Stimulated activated CD4-positive, alpha-beta T cell treated with anti-CD3 and anti-CD28 coated beads, Interleukin-4, amount 100 ng/mL, for 48 hours (primary cell): ENCODE measurements at regions not wholly inside any gene's neighbourhood (a gene's known extent, or its start where the extent isn't known, plus 50 kb on each side); places are given as distances from the start of the nearest gene placed in this dataset.
"Not testable (repeated sequence)": the region's sequence is repeated elsewhere in the genome, so short reads cannot be mapped to it uniquely, and the experiment has no call there.

Source experiments
- DNase-seq, 2 donors: peaks; one replicate each; pipeline ENCODE4 v3.0.0-alpha.2; 2020; ENCODE audit warnings: low read depth in 2 of 2

DNA sequence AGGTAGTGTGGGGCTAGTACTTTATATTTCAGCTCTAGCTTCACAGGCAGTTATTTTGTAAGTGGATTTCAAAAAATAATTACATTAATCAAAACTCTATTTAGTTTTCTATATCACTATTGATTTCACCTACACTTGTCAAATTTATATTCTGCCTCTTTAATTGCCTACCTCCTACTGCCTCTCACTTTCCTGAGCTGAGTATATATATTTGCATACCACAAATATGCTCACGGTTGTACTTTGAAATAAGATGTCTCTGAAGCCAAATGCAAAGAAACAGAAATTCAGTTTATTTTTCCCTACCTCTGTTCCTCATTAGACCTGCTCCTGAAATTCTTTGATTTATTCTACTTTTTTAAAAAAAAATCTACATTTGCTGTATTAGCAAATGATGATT is 309.3 kb upstream of the TGFBR2 start:
- no peak for DNase-seq

DNA sequence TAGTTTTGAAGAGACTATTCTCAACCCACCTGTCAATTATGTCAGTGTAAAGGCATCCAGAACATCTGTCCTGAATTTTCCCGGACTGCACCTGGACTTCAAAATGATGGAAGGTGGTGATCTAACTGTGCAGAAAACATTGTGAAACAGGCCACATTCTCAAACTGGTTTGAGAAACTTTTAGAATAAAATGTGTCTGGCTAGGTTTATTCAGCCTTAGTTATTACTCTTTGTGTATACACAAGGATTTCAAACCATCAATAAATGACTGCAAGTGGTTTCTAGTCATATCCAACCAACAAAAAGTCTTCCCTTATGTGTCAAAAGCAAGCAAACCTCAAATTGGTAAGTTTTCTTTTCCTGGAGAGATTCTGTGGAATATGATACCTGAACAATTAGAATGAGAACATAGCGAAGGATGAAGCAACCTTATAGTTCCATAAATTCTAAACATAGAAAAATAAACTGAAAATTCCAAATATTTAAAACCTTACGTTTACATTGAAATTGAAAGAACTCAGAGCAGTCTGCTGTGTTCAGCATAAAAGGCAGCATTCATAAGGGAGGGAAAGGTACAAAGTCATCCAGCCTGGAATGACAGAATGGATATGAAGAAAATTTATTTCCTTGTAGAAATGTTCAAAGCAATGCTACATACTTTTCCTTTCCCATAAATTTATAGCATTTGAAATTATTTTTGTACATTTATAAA is 306.6 kb upstream of the TGFBR2 start:
- DNase-seq, result no peak

DNA sequence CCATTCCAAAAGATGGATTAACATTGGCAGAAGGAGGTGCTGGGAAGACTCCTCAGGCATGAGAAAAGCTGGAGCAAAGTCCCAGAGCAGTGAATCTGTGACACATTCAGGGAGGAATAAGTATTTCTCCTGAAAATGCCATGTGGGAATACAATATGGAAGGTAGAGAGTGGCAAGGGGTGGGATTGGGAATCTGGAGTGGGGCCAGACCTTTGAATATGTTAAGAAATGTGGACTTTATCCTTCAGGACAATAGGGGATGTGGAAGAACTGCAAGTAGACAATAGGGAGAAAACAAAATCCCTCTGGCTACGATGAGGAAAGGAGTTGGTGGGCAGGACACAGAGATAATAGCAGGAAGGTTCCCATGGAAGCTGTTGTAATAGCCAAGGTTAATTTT is 305.6 kb upstream of the TGFBR2 start:
- DNase-seq, result no peak

DNA sequence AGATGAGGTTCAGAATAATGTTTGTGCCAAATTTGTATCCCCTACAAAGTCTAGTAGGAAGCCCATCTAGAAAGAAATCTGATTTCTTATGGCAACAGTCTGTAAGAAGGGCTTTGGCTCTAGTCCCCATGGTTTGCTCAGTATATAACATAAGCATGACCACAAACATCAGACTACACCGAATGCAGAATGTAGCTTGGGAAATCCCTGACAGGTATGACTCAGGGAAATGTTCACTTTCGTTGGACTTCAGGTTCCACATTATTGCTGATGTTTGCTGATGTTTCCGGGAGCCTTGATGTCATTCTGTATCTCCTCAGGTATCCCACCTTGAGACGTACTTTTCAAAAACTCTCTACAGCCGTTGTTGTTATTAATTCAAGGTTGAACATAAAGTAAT is 304.4 kb upstream of the TGFBR2 start:
- DNase-seq, result no peak

DNA sequence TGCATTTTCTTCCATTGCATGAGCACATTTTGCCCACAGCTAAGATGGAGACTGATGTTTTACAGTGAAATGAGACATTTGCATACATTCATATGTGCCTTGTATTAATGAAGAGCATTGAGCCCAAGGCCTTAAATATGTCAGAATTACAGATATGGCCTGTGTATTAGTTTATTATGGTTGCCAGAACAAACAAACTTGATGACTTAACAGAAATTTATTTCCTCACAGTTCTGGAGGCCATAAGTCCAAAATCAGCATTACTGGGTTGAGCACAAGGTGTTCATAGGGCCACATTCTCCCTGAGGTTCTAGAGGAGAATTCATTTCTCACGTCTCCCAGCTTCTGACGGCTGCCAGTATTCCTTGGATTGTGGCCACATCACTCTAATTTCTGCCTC is 302.6 kb upstream of the TGFBR2 start:
- DNase-seq, result no peak

DNA sequence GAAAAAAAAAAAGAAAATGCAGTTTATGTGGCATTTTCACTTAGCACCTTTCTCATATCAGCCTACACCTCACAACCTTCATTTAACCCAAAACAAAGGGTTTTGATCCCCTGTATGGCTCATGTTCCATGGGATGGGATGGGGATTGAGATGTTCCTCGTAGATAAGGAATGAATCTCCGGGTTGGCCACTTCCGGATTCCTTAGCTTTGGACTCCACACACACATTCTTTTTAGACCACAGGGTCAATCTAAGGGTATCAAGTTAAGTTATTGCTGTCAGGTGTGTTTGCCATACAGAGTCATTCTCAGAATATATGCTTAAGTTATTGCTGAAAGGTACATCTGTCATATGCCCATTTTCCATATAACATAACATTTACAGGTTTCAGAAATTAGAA is 301.4 kb upstream of the TGFBR2 start:
- DNase-seq, result no peak

DNA sequence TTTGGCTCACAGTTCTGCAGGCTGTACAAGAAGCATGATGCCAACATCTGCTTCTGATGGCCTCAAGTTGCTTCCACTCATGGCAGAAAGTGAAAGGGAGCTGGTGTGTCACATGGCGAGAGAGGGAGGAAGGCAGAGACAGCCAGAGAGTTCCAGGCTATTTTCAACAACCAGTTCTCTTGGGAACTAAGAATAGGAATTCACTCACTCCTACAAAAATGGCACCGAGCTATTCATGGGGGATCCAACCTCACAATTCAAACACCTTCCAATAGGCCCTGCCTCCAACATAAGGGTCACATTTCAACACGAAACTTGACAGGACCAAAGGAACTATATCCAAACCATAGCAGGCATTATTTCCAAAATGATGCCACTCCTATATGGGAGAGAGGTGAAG is 299.5 kb upstream of the TGFBR2 start:
- no peak for DNase-seq

DNA sequence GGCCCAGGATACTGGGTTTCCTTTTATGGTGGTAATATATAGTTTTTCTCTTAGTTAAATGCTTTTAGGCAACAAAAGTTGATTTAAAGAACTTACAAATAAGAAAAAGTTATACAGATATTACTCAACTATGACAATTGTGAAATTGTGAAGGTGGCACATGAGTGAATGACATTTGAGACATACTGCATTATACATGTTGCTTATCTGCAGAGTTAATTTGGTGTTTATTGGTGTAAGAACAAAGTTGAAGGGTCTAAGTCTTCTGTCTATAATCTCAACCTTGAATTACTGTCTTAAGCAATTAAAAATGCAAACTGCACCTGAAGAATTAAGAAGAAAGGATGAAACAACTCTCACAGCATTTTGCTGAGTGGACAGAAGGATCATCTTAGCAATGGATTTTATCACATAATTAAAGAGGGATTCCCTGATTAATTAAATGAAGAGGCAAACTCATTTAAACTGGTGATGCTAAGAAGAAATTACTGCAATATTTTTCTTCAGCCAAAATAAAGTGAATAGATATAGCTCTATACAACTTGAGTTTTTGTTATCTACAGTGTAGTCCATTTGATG is 298.9 kb upstream of the TGFBR2 start:
- DNase-seq, result no peak

DNA sequence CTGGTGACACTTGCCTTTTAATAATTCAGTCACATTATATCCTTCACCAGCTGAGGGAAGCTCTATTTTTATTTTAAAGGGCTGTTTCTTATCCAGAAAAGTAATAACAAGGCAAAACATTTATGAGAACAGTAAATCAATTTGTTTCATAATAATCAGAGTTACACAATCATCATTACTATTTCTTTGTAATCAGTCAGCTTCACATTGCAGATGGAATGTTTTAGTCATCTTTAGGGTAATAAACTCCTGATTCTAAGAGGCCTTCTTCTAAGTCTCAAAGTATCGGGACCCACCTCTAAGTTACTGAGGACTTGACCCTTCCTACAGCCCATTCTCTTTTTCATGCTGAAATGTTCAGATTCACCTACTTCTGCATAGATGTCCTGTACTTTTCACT is 298.3 kb upstream of the TGFBR2 start:
- DNase-seq, result no peak

DNA sequence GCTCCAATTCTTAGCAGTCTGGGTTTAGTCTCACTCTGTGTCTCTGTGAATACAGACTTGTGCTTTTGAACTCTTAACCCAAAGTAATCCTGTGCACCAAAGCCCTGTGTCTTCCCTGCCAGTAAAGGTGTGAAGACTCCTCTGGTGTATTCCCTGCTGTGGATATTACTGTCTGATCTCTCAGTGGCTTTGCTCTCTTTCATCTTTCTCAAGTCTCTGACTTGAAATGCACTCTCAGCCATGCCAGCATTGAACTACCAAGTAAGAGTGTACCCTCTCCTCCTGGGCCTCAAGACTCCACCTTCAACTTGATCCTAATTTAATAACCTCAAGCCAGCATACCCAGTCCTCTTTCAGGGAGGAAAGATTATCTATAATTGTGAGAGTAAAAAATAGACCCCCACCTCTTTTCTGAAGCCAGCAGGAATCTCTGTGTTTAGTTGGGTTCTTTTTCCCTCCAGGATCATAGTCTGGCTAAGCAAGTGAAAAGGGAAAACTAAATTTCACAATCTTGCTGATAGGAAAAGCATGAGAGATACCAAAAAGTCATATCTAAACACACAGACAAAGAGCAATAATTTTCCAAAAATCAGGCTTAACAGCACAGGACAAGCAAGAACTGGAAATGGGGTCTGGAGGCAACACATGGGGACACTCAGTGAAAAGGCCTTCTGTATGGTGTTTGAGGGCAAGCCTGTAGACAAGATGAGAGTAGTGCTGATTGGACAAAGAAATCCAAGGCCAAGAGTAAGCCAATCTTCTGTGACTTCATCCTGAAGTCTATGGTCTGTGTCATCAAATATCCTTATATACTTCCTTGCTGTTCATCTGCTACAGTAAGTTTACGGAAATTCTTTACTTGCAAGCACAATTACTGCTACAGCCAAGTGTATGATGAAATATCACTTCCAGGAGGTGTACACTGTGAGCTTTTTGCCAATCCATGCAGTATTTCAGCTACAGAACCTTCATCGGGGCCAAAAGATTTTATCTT is 296.1 kb upstream of the TGFBR2 start:
- no peak for DNase-seq

DNA sequence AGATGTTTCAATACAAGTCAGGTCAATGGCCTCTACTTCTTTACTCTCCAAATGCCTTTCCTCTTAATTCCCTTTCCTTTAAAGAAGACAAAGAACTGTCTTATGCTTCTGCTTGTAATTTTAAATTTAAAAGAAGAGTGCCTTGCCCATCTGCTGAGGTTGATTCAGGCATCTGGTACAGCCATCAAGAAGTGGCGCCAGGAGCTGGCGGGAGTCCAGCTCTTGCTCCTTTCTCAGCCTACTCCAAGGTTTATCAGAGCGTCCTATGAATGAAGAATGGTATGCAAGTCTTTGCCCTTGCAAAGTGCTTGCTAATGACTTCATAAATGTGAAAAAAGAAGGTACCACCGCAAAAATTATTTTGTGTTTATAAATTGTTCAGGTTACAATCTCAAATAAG is 294.6 kb upstream of the TGFBR2 start:
- DNase-seq, result no peak

DNA sequence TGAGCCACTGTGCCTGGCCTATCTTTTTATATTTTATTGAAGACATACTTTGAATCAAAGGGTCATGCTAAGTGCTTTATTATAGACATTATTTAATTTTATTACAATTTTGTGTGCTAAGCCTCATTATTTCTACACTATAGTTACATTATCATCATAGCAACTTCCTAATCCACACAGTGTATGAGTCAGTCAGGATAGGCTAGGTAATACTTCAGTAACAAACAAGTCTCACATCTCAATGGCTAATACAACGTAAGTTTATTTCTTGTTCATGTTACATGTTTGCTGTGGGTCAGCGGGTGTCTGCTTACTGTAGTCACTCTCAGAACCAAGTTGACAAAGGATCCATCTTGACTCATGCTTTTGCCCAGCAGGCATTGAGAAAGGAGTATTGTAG is 292.6 kb upstream of the TGFBR2 start:
- DNase-seq, result no peak

DNA sequence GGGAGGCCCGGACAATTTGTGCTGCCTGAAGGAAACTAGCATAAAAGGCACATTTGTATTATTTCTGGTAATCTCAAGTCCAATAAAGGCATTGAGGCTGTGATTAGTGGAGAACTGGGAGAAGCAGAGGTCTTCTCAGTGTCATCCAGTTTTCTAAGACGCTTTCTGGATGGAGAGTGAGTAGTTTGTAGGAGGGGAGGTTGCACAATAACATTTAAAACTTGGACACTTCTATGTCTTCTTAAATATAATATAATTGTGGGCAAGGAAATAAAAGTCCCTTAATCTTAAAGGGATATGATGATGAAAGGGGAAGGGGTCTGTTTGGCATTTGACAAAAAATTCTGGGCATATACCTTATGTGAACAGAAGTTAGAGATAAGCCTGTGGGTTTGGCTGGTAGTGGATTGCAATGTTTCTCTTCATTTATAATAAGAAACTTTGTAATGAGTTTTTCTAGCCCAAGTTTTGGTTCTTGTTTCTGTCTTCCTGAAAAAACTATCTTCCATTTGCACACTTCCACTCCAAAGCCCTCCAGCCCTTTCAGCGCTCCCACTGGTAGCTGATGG is 291.6 kb upstream of the TGFBR2 start:
- DNase-seq, result no peak

DNA sequence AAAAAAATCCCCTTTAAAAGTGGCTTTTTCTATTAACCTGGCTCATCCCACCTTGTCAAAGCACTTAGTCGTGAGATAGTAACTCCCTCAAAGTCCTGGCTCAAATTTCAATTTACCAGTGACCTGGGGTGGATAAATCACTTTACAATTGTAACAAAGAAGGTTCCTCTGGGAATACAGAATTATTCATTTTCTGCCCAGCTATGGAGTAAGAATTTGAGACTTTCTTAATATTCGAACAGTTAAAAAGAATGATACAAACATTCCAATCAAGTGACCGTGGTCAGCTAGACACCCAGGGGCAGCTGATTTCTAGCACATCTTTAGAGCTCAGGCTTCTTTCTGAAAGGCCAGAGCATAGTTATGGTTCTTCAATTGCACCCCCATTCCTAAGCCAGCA is 291.0 kb upstream of the TGFBR2 start:
- DNase-seq, result no peak

DNA sequence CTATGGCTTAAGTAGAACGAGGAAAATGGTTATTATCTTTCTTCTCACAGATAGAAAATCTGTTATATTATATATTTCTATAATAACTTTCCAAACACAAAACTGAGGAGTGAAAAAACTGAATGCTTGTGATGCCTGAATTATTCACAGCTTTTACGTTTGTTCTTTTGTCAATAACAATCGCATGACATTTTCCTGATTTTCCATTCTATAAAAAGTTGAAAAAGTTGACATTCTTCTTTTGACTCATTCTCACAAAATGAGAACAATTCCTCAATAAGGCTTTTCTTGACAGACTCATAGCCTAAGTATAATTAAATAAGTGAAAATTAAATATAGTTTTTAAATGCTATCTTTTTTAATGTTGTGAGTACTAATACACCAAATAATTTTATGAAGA is 288.8 kb upstream of the TGFBR2 start:
- DNase-seq, result no peak

DNA sequence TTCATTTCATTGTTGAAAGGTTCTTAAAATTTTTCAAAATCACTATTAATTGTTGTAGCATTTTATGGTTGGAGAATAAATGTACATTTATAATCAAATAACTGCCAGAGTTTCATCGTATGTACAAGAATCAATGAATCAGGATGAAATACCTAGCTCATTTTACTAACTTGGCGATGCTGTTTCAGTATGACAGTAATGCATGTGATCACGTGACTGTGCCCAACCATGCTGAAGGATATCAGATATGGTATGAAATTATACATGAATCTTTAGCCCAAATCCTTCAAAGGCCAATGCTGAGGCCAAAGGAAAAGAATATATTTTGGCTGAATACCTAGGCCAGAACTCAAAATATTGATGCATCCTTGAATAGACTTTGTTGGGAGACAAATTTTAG is 288.3 kb upstream of the TGFBR2 start:
- DNase-seq, result no peak

DNA sequence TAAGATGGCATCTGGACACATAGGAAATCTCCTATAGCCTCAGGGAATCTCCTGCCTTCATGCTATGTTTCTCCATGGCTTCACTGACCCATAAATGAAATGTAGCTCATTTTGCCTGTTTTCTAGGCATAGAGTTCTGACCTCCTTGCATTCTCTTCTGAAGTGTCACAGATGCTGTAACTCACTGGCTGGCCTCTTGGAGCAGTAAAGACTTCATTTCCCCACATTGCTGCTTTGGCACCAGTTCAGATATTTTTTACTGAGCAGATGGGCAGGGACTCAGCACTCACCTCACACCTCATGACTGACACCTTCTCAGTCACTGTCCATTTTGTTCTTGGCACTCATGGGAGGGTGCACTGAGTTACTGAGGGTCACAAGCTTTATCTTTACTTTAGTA is 286.7 kb upstream of the TGFBR2 start:
- peak; percentile 3 to 12 for DNase-seq

DNA sequence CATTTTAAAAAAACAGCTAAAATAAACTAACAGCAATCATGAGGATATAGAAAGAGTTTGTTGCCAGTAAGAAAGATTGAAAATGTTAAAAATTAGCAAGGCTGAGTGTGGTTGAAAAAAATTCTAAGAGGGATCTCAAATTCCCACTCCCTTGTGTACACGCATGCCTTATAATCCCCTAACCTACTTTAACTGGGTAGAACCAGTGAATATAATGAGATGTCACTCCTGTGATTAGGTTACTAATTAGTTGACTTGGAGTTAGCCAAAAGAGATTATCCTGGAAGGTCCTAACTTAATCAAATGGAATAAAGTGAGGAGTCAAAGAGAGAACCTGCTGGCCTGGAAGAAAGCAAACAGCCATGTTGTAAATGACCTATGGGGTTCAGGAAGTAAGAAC is 286.0 kb upstream of the TGFBR2 start:
- no peak for DNase-seq

DNA sequence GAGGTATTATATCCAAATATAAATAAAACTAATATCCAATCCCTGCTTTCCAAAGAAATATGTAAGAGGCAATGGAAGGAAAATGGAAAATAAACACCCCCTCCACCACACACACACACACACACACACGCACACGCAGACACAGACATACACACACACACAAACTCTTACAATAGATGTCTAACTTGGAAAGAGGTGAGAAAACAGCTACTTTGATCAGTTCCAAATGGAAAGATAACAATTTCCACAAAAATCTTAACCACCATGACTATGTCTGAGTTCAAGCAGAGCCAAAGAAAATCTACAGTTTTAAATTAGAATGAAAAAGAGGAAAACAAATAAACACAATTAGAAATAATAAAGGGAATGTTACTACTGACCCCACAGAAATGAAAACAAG is 285.3 kb upstream of the TGFBR2 start:
- DNase-seq, result no peak

DNA sequence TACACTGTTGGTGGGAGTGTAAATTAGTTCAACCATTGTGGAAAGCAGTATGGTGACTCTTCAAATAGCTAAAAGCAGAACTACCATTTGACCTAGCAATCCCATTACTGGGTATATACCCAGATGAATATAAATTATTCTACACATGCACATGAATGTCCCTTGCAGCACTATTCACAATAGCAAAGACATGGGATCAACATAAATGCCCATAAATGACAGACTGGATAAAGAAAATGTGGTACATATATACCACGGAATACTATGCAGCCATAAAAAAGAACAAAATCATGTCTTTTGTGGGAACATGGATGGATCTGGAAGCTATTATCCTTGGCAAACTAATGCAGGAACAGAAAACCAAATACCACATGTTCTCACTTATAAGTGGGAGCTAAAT is 282.8 kb upstream of the TGFBR2 start:
- not testable (repeated sequence) for DNase-seq

DNA sequence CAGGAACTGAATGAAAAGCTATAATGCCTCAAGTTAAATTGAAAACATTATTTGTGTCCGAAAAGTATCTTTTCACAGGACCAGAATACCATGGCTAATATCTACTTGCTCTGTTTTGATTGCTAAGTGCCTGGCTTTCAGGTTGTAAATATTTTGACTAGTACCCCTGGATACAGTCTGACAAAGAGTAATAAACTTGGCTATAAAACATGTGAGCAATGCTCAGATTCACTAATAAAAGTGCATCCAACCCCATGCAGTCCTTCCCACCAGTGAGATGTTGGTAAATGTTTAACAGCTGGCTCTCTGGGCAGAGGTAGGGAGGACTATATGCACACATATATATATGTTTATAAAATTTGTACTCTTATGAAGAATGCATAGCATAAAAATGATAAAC is 281.8 kb upstream of the TGFBR2 start:
- DNase-seq, result no peak

DNA sequence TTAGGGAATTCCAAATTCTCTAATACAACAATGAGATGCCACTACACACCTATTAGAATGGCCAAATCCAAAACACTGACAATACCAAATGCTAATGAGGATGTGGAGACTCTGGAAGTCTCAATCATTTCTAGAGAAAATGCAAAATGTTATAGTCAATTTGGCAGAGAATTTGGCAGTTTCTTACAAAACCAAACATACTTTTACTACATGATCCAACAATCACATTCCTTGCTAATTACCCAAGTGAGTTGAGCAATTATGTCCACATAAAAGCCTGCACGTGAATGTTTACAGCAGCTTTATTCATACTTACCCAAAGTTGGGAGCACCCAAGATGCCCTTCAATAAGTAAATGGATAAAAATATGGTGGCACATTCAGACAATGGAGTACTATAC is 278.4 kb upstream of the TGFBR2 start:
- not testable (repeated sequence) for DNase-seq
